CD14-positive monocyte (primary cell): ENCODE measurements at regions not wholly inside any gene's neighbourhood (a gene's known extent, or its start where the extent isn't known, plus 50 kb on each side); places are given as distances from the start of the nearest gene placed in this dataset.

Experiments
- DNase-seq, 3 donors: peaks; one replicate each; pipeline ENCODE4 v3.0.0-alpha.2; 2011 to 2022
- H2AFZ ChIP-seq: 2 replicates; pipeline ENCODE4 v1.6.0; 2012; ENCODE audit warnings: mild to moderate bottlenecking, low read depth, low read length, inconsistent platforms; ENCODE audit not compliant: insufficient read depth, poor library complexity, severe bottlenecking
- H3K27ac ChIP-seq, 2 donors: 1 replicate in 1 of 2; 2 replicates in 1 of 2; pipeline ENCODE4 v1.5.1; 2012 to 2013; ENCODE audit warnings: low read length in 2 of 2, control low read depth in 1 of 2, inconsistent platforms in 1 of 2, low read depth in 1 of 2, mild to moderate bottlenecking in 1 of 2
- H3K27me3 ChIP-seq, 2 donors: one replicate each; pipeline versions ENCODE4 v1.6.0 to v1.6.1; 2011 to 2013; ENCODE audit warnings: low read length in 2 of 2; ENCODE audit not compliant: control insufficient read depth in 2 of 2, insufficient read depth in 2 of 2
- H3K36me3 ChIP-seq, 2 donors: replicated peaks in 1 of 2; 1 replicate in 1 of 2; 2 replicates in 1 of 2; pipeline versions ENCODE4 v1.5.1 to v1.6.1; 2012 to 2013; ENCODE audit warnings: low read length in 2 of 2, control low read depth in 1 of 2, inconsistent platforms in 1 of 2, mild to moderate bottlenecking in 1 of 2; ENCODE audit not compliant: insufficient read depth in 2 of 2, control insufficient read depth in 1 of 2
- H3K4me1 ChIP-seq, 2 donors: 1 replicate in 1 of 2; 2 replicates in 1 of 2; pipeline versions ENCODE4 v1.5.1 to v1.6.1; 2012 to 2013; ENCODE audit warnings: low read length in 2 of 2, control low read depth in 1 of 2, inconsistent platforms in 1 of 2, mild to moderate bottlenecking in 1 of 2, moderate library complexity in 1 of 2; ENCODE audit not compliant: insufficient read depth in 2 of 2, control insufficient read depth in 1 of 2
- H3K4me2 ChIP-seq: replicated peaks from 2 replicates; pipeline ENCODE3; 2012; ENCODE audit warnings: low read length, moderate library complexity, mild to moderate bottlenecking; ENCODE audit not compliant: poor library complexity, severe bottlenecking; ENCODE audit errors: extremely low read depth
- H3K4me3 ChIP-seq, 3 experiments: fragments of 200-600 bp in 1 of 3; sonication (generic) in 1 of 3; replicated peaks in 1 of 3; 1 replicate in 2 of 3; 2 replicates in 1 of 3; pipeline ENCODE4 v1.5.1; 2011 to 2013; ENCODE audit warnings: low read length in 3 of 3, mild to moderate bottlenecking in 3 of 3, control low read depth in 2 of 3, low read depth in 2 of 3, inconsistent platforms in 1 of 3, moderate library complexity in 1 of 3
- H3K79me2 ChIP-seq: 2 replicates; pipeline ENCODE4 v1.6.0; 2012; ENCODE audit warnings: mild to moderate bottlenecking, control low read depth, inconsistent platforms, low read length, moderate library complexity; ENCODE audit not compliant: insufficient read depth
- H3K9ac ChIP-seq: 2 replicates; pipeline ENCODE4 v1.6.0; 2017; ENCODE audit warnings: low read length, mild to moderate bottlenecking; ENCODE audit not compliant: insufficient read depth, poor library complexity, severe bottlenecking
- H3K9me3 ChIP-seq, 2 donors: replicated peaks in 1 of 2; 1 replicate in 1 of 2; 2 replicates in 1 of 2; pipeline versions ENCODE4 v1.5.1 to v1.6.1; 2012 to 2013; ENCODE audit warnings: low read length in 2 of 2, control low read depth in 1 of 2; ENCODE audit not compliant: control insufficient read depth in 1 of 2, insufficient read depth in 1 of 2
- H4K20me1 ChIP-seq: 2 replicates; pipeline ENCODE4 v1.6.0; 2012; ENCODE audit warnings: mild to moderate bottlenecking, low read length, control low read depth, moderate library complexity; ENCODE audit not compliant: insufficient read depth
- H3K27ac Mint-ChIP-seq, 7 donors: one replicate each; pipeline ENCODE4 v1.8.0; 2020; ENCODE audit warnings: mild to moderate bottlenecking in 7 of 7, mixed read lengths in 7 of 7, moderate library complexity in 6 of 7, inconsistent platforms in 2 of 7
- H3K27me3 Mint-ChIP-seq, 3 donors: one replicate each; pipeline ENCODE4 v1.8.0; 2021 to 2022; ENCODE audit warnings: low read depth in 3 of 3, mild to moderate bottlenecking in 3 of 3, mixed read lengths in 3 of 3, moderate library complexity in 3 of 3, inconsistent platforms in 1 of 3
- H3K36me3 Mint-ChIP-seq, 2 donors: one replicate each; pipeline ENCODE4 v1.8.0; 2020; ENCODE audit warnings: mixed read lengths in 2 of 2, inconsistent platforms in 1 of 2, mild to moderate bottlenecking in 1 of 2
- H3K4me1 Mint-ChIP-seq: one replicate; pipeline ENCODE4 v1.8.0; 2020; ENCODE audit warnings: mild to moderate bottlenecking, mixed read lengths
- H3K4me3 Mint-ChIP-seq, 2 donors: one replicate each; pipeline ENCODE4 v1.8.0; 2020; ENCODE audit warnings: mild to moderate bottlenecking in 2 of 2, mixed read lengths in 2 of 2, moderate library complexity in 1 of 2
- H3K9me3 Mint-ChIP-seq, 7 donors: one replicate each; pipeline ENCODE4 v1.8.0; 2020 to 2022; ENCODE audit warnings: mixed read lengths in 7 of 7, mild to moderate bottlenecking in 6 of 7, moderate library complexity in 6 of 7, inconsistent platforms in 2 of 7
- CTCF ChIP-seq: fragments of 200-600 bp; IDR thresholded peaks from one replicate; pipeline ENCODE4 v1.8.0; 2022; ENCODE audit warnings: antibody characterized with exemption, mild to moderate bottlenecking
- WGBS: methylation state at CpG from one replicate; pipeline ENCODE4 v1.1.5; 2013; ENCODE audit warnings: missing lambda C conversion rate; ENCODE audit not compliant: insufficient coverage; 5-methylcytosine and 5-hydroxymethylcytosine counted together
- intact Hi-C, 2 donors: fragments of 100-400 bp; cut with micrococcal nuclease; formaldehyde crosslinking; loops; one replicate each; pipeline versions ENCODE4 v1.15.0 to v1.15.1; 2023

- Histone ChIP-seq H3K36me3 (no peaks in the 10 kb centered on the region), H4K20me1 (no peaks in the 10 kb centered on the region), H3K27ac (no peak overlapping the region), H2AFZ (no peak overlapping the region), H3K4me2 (no peak overlapping the region), H3K79me2 (no peaks in the 10 kb centered on the region), H3K27me3 (no peaks in the 10 kb centered on the region), H3K9ac (no peak overlapping the region), H3K4me1 (no peaks in the 10 kb centered on the region), H3K4me3 (no peak overlapping the region), H3K9me3 (peaks cover 0 to 2% of the 10 kb centered on the region in 2 donors)
- Mint-ChIP-seq H3K27ac (no peak overlapping the region), H3K36me3 (no peaks in the 10 kb centered on the region), H3K4me1 (no peaks in the 10 kb centered on the region), H3K4me3 (no peak overlapping the region), H3K9me3 (peaks cover 4 to 10% (median 8%) of the 10 kb centered on the region in 7 donors), H3K27me3 (peaks cover 0 to 5% (median 3%) of the 10 kb centered on the region in 3 donors)
- no peak for DNase-seq
- intact Hi-C loops = no loop called here
- TF ChIP-seq CTCF = no peak
These were observed 123.6 kb upstream of the NAP1L1 start for GRCh38 chr12:76208129-76208528.

- H3K27me3 ChIP-seq = no peaks in the 10 kb centered on the region
- intact Hi-C loops = no loop called here
- H2AFZ ChIP-seq = no peak overlapping the region
- no peaks in the 10 kb centered on the region for H3K36me3 Mint-ChIP-seq
- no peaks in the 10 kb centered on the region for H3K4me1 ChIP-seq
- H3K27ac Mint-ChIP-seq = no peak overlapping the region
- H3K4me1 Mint-ChIP-seq = no peaks in the 10 kb centered on the region
- H3K4me2 ChIP-seq = no peak overlapping the region
- no peaks in the 10 kb centered on the region for H3K36me3 ChIP-seq
- H3K79me2 ChIP-seq = no peaks in the 10 kb centered on the region
- no peaks in the 10 kb centered on the region for H4K20me1 ChIP-seq
- H3K4me3 Mint-ChIP-seq = no peak overlapping the region
- H3K27ac ChIP-seq = no peak overlapping the region
- no peak for DNase-seq
- 88% methylated on average over 3 of the region's 5 CpGs for WGBS
- no peak overlapping the region for H3K9ac ChIP-seq
- no peak for TF ChIP-seq CTCF
- H3K27me3 Mint-ChIP-seq = peaks cover 0 to 5% (median 3%) of the 10 kb centered on the region in 3 donors
- peaks cover 0 to 2% of the 10 kb centered on the region in 2 donors for H3K9me3 ChIP-seq
- no peak overlapping the region for H3K4me3 ChIP-seq
- H3K9me3 Mint-ChIP-seq = peaks cover 4 to 15% (median 13%) of the 10 kb centered on the region in 7 donors
These were observed 122.2 kb upstream of the NAP1L1 start for GRCh38 chr12:76206677-76207072.
